GM19324 (cell line): ENCODE measurements at regions not wholly inside any gene's neighbourhood (a gene's known extent, or its start where the extent isn't known, plus 50 kb on each side); places are given as distances from the start of the nearest gene placed in this dataset.
A peak's percentile ranks its signal among the peaks of the same experiment; 100 is the strongest.

Experiments
- ATAC-seq: cut with Tn5 transposase; IDR thresholded peaks from one replicate; pipeline ENCODE4 v1.9.1; 2021; ENCODE audit warnings: mild to moderate bottlenecking, moderate library complexity; ENCODE audit not compliant: unreplicated experiment, low FRiP score

- peak; percentile 78 for ATAC-seq
Observed at GRCh38 chr11:32039149-32039548, 51.7 kb upstream of the RCN1 start.

GRCh38 chr11:32034680-32035079, 56.2 kb upstream of the RCN1 start:
- no peak for ATAC-seq

GRCh38 chr11:32034149-32034548, 56.7 kb upstream of the RCN1 start:
- no peak for ATAC-seq

GRCh38 chr11:32033491-32033890, 57.4 kb upstream of the RCN1 start:
- no peak for ATAC-seq

- no peak for ATAC-seq
Observed at GRCh38 chr11:32033067-32033466, 57.8 kb upstream of the RCN1 start.

- no peak for ATAC-seq
Observed at GRCh38 chr11:32032478-32032877, 58.4 kb upstream of the RCN1 start.

GRCh38 chr11:32032052-32032451, 58.8 kb upstream of the RCN1 start:
- ATAC-seq, result no peak

- no peak for ATAC-seq
Observed at GRCh38 chr11:32030875-32031503, 59.9 kb upstream of the RCN1 start.

GRCh38 chr11:32029721-32030120, 61.2 kb upstream of the RCN1 start:
- no peak for ATAC-seq

- no peak for ATAC-seq
Observed at GRCh38 chr11:32028201-32028600, 62.7 kb upstream of the RCN1 start.

GRCh38 chr11:32026766-32027165, 64.1 kb upstream of the RCN1 start:
- no peak for ATAC-seq

- no peak for ATAC-seq
Observed at GRCh38 chr11:32024948-32025347, 65.9 kb upstream of the RCN1 start.

GRCh38 chr11:32023370-32024305, 67.2 kb upstream of the RCN1 start:
- ATAC-seq, result no peak

- no peak for ATAC-seq
Observed at GRCh38 chr11:32018672-32019071, 72.2 kb upstream of the RCN1 start.

GRCh38 chr11:32016111-32016510, 74.8 kb upstream of the RCN1 start:
- ATAC-seq, result no peak

- ATAC-seq, result no peak
Observed at GRCh38 chr11:32015427-32015826, 75.4 kb upstream of the RCN1 start.

- ATAC-seq, result no peak
Observed at GRCh38 chr11:32013603-32014002, 77.3 kb upstream of the RCN1 start.

GRCh38 chr11:32012049-32012448, 78.8 kb upstream of the RCN1 start:
- ATAC-seq, result no peak

- ATAC-seq, result no peak
Observed at GRCh38 chr11:32008880-32009551, 81.9 kb upstream of the RCN1 start.

- peak; percentile 59 for ATAC-seq
Observed at GRCh38 chr11:32006799-32007388, 84.0 kb upstream of the RCN1 start.
